HEK293 (cell line): ENCODE measurements at regions not wholly inside any gene's neighbourhood (a gene's known extent, or its start where the extent isn't known, plus 50 kb on each side); places are given as distances from the start of the nearest gene placed in this dataset.

Source experiments
- CTCF ChIP-seq: fragments of 450-650 bp; formaldehyde crosslinking; IDR thresholded peaks from 2 replicates; pipeline ENCODE4 v1.5.1; 2016; ENCODE audit warnings: missing biosample characterization, missing genetic modification characterization
- SP7 ChIP-seq: fragments of 450-650 bp; formaldehyde crosslinking; IDR thresholded peaks from 2 replicates; pipeline ENCODE4 v1.5.1; 2016; ENCODE audit warnings: missing biosample characterization, missing genetic modification characterization
- ZNF112 ChIP-seq: fragments of 450-650 bp; formaldehyde crosslinking; IDR thresholded peaks from 2 replicates; pipeline ENCODE4 v1.5.0; 2017; ENCODE audit warnings: missing biosample characterization, missing genetic modification characterization
- ZNF184 ChIP-seq: fragments of 450-650 bp; IDR thresholded peaks from 2 replicates; pipeline ENCODE4 v1.5.1; 2018; ENCODE audit warnings: missing biosample characterization, mild to moderate bottlenecking, missing genetic modification characterization
- ZNF211 ChIP-seq: fragments of 450-650 bp; formaldehyde crosslinking; IDR thresholded peaks from 2 replicates; pipeline ENCODE4 v1.5.1; 2016; ENCODE audit warnings: low read depth, missing biosample characterization, missing genetic modification characterization
- ZNF501 ChIP-seq: fragments of 450-650 bp; formaldehyde crosslinking; IDR thresholded peaks from 2 replicates; pipeline ENCODE4 v1.5.1; 2016; ENCODE audit warnings: missing biosample characterization, missing genetic modification characterization
- ZNF654 ChIP-seq: fragments of 450-650 bp; formaldehyde crosslinking; IDR thresholded peaks from 2 replicates; pipeline ENCODE4 v1.5.1; 2016; ENCODE audit warnings: low read depth, missing biosample characterization, missing genetic modification characterization
- ZNF707 ChIP-seq: fragments of 450-650 bp; formaldehyde crosslinking; IDR thresholded peaks from 2 replicates; pipeline ENCODE4 v1.5.1; 2016; ENCODE audit warnings: missing biosample characterization, missing genetic modification characterization
- TF ChIP-seq, protein P1 (sequence below): fragments of 450-650 bp; formaldehyde crosslinking; IDR thresholded peaks from 2 replicates; pipeline ENCODE4 v1.5.1; 2016; ENCODE audit warnings: missing biosample characterization, missing genetic modification characterization, borderline replicate concordance
- TF ChIP-seq, protein P2 (sequence below): fragments of 450-650 bp; formaldehyde crosslinking; IDR thresholded peaks from 2 replicates; pipeline ENCODE4 v1.5.1; 2016; ENCODE audit warnings: missing biosample characterization, missing genetic modification characterization

DNA sequence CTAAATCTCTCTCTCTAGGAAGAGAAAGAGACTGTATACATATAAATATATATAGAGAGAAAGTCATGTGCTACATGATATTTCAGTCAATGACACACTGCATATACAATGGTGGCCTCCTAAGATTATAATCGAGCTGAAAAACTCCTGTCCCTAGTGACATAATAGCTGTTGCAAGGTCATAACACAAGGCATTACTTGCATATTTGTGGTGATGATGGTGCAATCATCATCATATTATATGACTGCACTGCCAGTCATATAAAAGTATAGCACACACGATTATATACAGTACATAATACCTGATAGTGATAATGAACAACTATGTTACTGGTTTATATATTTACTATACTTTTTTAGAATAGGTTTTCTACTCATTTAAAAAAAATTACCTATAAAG lies 316.7 kb downstream of the FGFR2 start:
- TF ChIP-seq SP7 (tag by site-specific recombination): no peak
- TF ChIP-seq ZNF184 (tag by site-specific recombination): no peak
- TF ChIP-seq ZNF707 (tag by site-specific recombination): no peak
- TF ChIP-seq, protein P1, sequence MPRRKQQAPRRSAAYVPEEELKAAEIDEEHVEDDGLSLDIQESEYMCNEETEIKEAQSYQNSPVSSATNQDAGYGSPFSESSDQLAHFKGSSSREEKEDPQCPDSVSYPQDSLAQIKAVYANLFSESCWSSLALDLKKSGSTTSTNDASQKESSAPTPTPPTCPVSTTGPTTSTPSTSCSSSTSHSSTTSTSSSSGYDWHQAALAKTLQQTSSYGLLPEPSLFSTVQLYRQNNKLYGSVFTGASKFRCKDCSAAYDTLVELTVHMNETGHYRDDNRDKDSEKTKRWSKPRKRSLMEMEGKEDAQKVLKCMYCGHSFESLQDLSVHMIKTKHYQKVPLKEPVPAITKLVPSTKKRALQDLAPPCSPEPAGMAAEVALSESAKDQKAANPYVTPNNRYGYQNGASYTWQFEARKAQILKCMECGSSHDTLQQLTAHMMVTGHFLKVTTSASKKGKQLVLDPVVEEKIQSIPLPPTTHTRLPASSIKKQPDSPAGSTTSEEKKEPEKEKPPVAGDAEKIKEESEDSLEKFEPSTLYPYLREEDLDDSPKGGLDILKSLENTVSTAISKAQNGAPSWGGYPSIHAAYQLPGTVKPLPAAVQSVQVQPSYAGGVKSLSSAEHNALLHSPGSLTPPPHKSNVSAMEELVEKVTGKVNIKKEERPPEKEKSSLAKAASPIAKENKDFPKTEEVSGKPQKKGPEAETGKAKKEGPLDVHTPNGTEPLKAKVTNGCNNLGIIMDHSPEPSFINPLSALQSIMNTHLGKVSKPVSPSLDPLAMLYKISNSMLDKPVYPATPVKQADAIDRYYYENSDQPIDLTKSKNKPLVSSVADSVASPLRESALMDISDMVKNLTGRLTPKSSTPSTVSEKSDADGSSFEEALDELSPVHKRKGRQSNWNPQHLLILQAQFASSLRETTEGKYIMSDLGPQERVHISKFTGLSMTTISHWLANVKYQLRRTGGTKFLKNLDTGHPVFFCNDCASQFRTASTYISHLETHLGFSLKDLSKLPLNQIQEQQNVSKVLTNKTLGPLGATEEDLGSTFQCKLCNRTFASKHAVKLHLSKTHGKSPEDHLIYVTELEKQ (tag by site-specific recombination): no peak
- no peak for TF ChIP-seq ZNF654
- no peak for TF ChIP-seq CTCF (tag by site-specific recombination)
- TF ChIP-seq ZNF211 (tag by site-specific recombination): no peak
- TF ChIP-seq, protein P2, sequence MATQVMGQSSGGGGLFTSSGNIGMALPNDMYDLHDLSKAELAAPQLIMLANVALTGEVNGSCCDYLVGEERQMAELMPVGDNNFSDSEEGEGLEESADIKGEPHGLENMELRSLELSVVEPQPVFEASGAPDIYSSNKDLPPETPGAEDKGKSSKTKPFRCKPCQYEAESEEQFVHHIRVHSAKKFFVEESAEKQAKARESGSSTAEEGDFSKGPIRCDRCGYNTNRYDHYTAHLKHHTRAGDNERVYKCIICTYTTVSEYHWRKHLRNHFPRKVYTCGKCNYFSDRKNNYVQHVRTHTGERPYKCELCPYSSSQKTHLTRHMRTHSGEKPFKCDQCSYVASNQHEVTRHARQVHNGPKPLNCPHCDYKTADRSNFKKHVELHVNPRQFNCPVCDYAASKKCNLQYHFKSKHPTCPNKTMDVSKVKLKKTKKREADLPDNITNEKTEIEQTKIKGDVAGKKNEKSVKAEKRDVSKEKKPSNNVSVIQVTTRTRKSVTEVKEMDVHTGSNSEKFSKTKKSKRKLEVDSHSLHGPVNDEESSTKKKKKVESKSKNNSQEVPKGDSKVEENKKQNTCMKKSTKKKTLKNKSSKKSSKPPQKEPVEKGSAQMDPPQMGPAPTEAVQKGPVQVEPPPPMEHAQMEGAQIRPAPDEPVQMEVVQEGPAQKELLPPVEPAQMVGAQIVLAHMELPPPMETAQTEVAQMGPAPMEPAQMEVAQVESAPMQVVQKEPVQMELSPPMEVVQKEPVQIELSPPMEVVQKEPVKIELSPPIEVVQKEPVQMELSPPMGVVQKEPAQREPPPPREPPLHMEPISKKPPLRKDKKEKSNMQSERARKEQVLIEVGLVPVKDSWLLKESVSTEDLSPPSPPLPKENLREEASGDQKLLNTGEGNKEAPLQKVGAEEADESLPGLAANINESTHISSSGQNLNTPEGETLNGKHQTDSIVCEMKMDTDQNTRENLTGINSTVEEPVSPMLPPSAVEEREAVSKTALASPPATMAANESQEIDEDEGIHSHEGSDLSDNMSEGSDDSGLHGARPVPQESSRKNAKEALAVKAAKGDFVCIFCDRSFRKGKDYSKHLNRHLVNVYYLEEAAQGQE: no peak
- no peak for TF ChIP-seq ZNF112 (tag by site-specific recombination)
- no peak for TF ChIP-seq ZNF501
